GM12878 (cell line): ENCODE measurements at regions not wholly inside any gene's neighbourhood (a gene's known extent, or its start where the extent isn't known, plus 50 kb on each side); places are given as distances from the start of the nearest gene placed in this dataset.

Experiments
- ATAC-seq: fragments of 200-7000 bp; cut with Tn5 transposase; 3 replicates; pipeline ENCODE4 v1.9.1; 2020; ENCODE audit warnings: mild to moderate bottlenecking, moderate library complexity
- BruUV-seq: library from RNA; stranded (reverse); fragments of 400-500 nt; replicated peaks from 2 replicates; lab custom pipeline; 2021; lab: Mats Ljungman, UMichigan
- CTCF ChIA-PET: fragments of 300-600 bp; sonication (Branson Sonifier 250); formaldehyde crosslinking; extraction: SDS; loops from one replicate; lab custom pipeline; 2021; ENCODE audit warnings: inconsistent platforms; lab: Yijun Ruan, JAX
- POLR2A ChIA-PET: fragments of 350-600 bp; formaldehyde crosslinking; extraction: SDS; loops from one replicate; lab custom pipeline; 2021; ENCODE audit warnings: inconsistent platforms; lab: Charles Lee
- RAD21 ChIA-PET: fragments of 300-600 bp; sonication (Branson Sonifier 250); formaldehyde crosslinking; loops from one replicate; lab custom pipeline; 2023; ENCODE audit warnings: antibody characterized with exemption; ENCODE audit not compliant: unreplicated experiment; lab: Charles Lee
- SMC1A ChIA-PET: fragments of 300-600 bp; sonication (Branson Sonifier 250); formaldehyde crosslinking; loops from one replicate; lab custom pipeline; 2023; ENCODE audit not compliant: unreplicated experiment, uncharacterized antibody; lab: Charles Lee
- DNase-seq: peaks from one replicate; pipeline ENCODE4 v3.0.0-alpha.2; 2011; ENCODE audit warnings: low read depth, low spot score
- FAIRE-seq: peaks from 3 replicates; lab custom pipeline; 2011; peaks lifted over from hg19 to GRCh38; lab: Jason Lieb, UNC
- H2AFZ ChIP-seq: 2 replicates; pipeline ENCODE4 v1.6.0; 2011; ENCODE audit warnings: low read depth, low read length, control low read depth; ENCODE audit not compliant: control insufficient read depth
- H3K27ac ChIP-seq: 2 replicates; pipeline ENCODE4 v1.5.1; 2011; ENCODE audit warnings: control low read depth; ENCODE audit not compliant: control insufficient read depth, insufficient read depth
- H3K27me3 ChIP-seq, 2 experiments: replicated peaks in 1 of 2; 2 replicates each; pipeline versions ENCODE4 v1.6.0 to v1.6.1; 2011; ENCODE audit warnings: low read length in 1 of 2; ENCODE audit not compliant: control insufficient read depth in 2 of 2, insufficient read depth in 2 of 2
- H3K36me3 ChIP-seq, 2 experiments: 2 replicates each; pipeline ENCODE4 v1.5.1; 2011; ENCODE audit warnings: low read length in 1 of 2; ENCODE audit not compliant: control insufficient read depth in 2 of 2, insufficient read depth in 2 of 2
- H3K4me1 ChIP-seq: 2 replicates; pipeline ENCODE4 v1.6.1; 2011; ENCODE audit warnings: mild to moderate bottlenecking, low read length, moderate library complexity, mixed read lengths; ENCODE audit not compliant: control insufficient read depth, insufficient read depth
- H3K4me2 ChIP-seq: 2 replicates; pipeline ENCODE4 v1.6.0; 2011; ENCODE audit warnings: control low read depth; ENCODE audit not compliant: control insufficient read depth, insufficient read depth
- H3K4me3 ChIP-seq: fragments of 200-600 bp; sonication (generic); 2 replicates; pipeline ENCODE4 v1.5.1; 2016
- H3K79me2 ChIP-seq: 2 replicates; pipeline ENCODE4 v1.6.0; 2011; ENCODE audit warnings: low read length; ENCODE audit not compliant: control insufficient read depth, insufficient read depth
- H3K9ac ChIP-seq: 2 replicates; pipeline ENCODE4 v1.8.0; 2011; ENCODE audit warnings: low read length, control low read depth, mixed read lengths; ENCODE audit not compliant: control insufficient read depth, insufficient read depth
- H3K9me3 ChIP-seq: replicated peaks from 3 replicates; pipeline ENCODE4 v1.5.1; 2011; ENCODE audit warnings: mild to moderate bottlenecking, low read length; ENCODE audit not compliant: control insufficient read depth, insufficient read depth
- H4K20me1 ChIP-seq: 2 replicates; pipeline ENCODE4 v1.6.0; 2011; ENCODE audit not compliant: control insufficient read depth, insufficient read depth
- BMI1 ChIP-seq: fragments of 450-650 bp; IDR thresholded peaks from 2 replicates; pipeline ENCODE4 v1.6.1; 2016; ENCODE audit warnings: mild to moderate bottlenecking, moderate library complexity, borderline replicate concordance
- CEBPB ChIP-seq, 2 experiments: fragments of 150-350 bp in 1 of 2; IDR thresholded peaks; 2 replicates each; pipeline ENCODE4 v1.6.1; 2012 to 2014; ENCODE audit warnings: low read depth in 2 of 2, low read length in 2 of 2, borderline replicate concordance in 1 of 2, inconsistent platforms in 1 of 2
- JUND ChIP-seq: IDR thresholded peaks from 2 replicates; pipeline ENCODE4 v1.6.1; 2012; ENCODE audit warnings: low read depth, mild to moderate bottlenecking, low read length, improper control_type of control experiment, moderate library complexity
- NR2C1 ChIP-seq: fragments of 450-650 bp; IDR thresholded peaks from 2 replicates; pipeline ENCODE4 v1.6.1; 2017; ENCODE audit warnings: antibody characterized with exemption, mild to moderate bottlenecking, moderate library complexity
- PAX8 ChIP-seq: fragments of 450-650 bp; IDR thresholded peaks from 2 replicates; pipeline ENCODE4 v1.6.1; 2017; ENCODE audit warnings: mild to moderate bottlenecking, moderate library complexity
- RELA ChIP-seq: fragments of 450-650 bp; IDR thresholded peaks from 2 replicates; pipeline ENCODE4 v1.8.0; 2014; ENCODE audit warnings: borderline replicate concordance; ENCODE audit not compliant: partially characterized antibody
- SMAD1 ChIP-seq: fragments of 450-650 bp; IDR thresholded peaks from 2 replicates; pipeline ENCODE4 v1.6.1; 2018; ENCODE audit warnings: mild to moderate bottlenecking, low read depth; ENCODE audit not compliant: partially characterized antibody
- SMAD5 ChIP-seq: IDR thresholded peaks from 2 replicates; pipeline ENCODE4 v1.6.1; 2016; ENCODE audit warnings: antibody characterized with exemption, low read depth
- SUPT20H ChIP-seq: IDR thresholded peaks from 2 replicates; pipeline ENCODE4 v1.6.1; 2011; ENCODE audit warnings: low read depth, mild to moderate bottlenecking, low read length, moderate library complexity, borderline replicate concordance; ENCODE audit not compliant: control insufficient read depth
- ZNF622 ChIP-seq: fragments of 450-650 bp; IDR thresholded peaks from 2 replicates; pipeline ENCODE4 v1.6.1; 2017; ENCODE audit warnings: mild to moderate bottlenecking, inconsistent platforms
- WGBS: methylation state at CpG from one replicate; pipeline ENCODE4 v1.1.6; 2016; ENCODE audit warnings: low lambda C conversion rate; ENCODE audit not compliant: insufficient replicate concordance, insufficient coverage; ENCODE audit errors: missing lambda C conversion rate; 5-methylcytosine and 5-hydroxymethylcytosine counted together
- in situ Hi-C: fragments of 300-500 bp; cut with MboI; formaldehyde crosslinking; loops from 9 replicates; pipeline ENCODE4 v1.14.3; 2018; ENCODE audit warnings: mixed read lengths
- intact Hi-C: fragments of 100-400 bp; cut with micrococcal nuclease; formaldehyde crosslinking; loops from one replicate; pipeline ENCODE4 v1.14.2; 2022; ENCODE audit not compliant: unreplicated experiment
- TF ChIP-seq, protein P1 (sequence below): IDR thresholded peaks from 2 replicates; pipeline ENCODE4 v1.6.1; 2012; ENCODE audit warnings: mild to moderate bottlenecking, low read depth, low read length
- TF ChIP-seq, protein P2 (sequence below): fragments of 450-650 bp; IDR thresholded peaks from 2 replicates; pipeline ENCODE4 v1.6.1; 2016; ENCODE audit warnings: mild to moderate bottlenecking
- TF ChIP-seq, protein P3 (sequence below): fragments of 450-650 bp; IDR thresholded peaks from 2 replicates; pipeline ENCODE4 v1.6.1; 2018; ENCODE audit warnings: mild to moderate bottlenecking, low read depth, moderate library complexity; ENCODE audit not compliant: partially characterized antibody

DNA sequence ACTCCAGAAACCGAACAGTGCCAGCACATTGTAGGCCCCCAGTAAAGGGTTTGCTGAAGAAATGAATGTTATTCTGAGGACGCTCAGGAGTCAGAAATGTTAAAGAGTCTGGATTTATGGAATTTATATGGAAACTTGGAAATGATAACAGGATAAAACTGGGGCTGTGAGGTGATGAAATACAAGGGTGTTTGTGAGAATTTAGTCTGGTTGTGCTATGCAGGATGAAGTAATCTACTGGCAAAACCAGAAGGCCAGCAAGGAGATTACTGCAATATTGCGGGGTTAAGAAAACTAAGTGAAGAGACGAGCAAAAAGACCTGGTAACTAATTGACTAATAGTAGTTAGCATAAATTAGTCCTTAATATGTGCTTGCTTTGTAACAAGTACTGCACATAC is 467.8 kb downstream of the ZEB2 start:
- no peak overlapping the region for H3K4me2 ChIP-seq
- no peaks in the 10 kb centered on the region for H3K4me1 ChIP-seq
- ATAC-seq (no peak), FAIRE-seq (no peak), DNase-seq (no peak)
- H3K27me3 ChIP-seq = no peaks in the 10 kb centered on the region
- in situ Hi-C loops (no loop called here), intact Hi-C loops (no loop called here)
- H2AFZ ChIP-seq = no peak overlapping the region
- POLR2A ChIA-PET = no interaction called here
- no peaks in the 10 kb centered on the region for H4K20me1 ChIP-seq
- no peaks in the 10 kb centered on the region for H3K79me2 ChIP-seq
- SMC1A ChIA-PET = no interaction called here
- TF ChIP-seq JUND = no peak
- no peak for TF ChIP-seq SMAD1
- no peak for TF ChIP-seq PAX8
- TF ChIP-seq, protein P1, sequence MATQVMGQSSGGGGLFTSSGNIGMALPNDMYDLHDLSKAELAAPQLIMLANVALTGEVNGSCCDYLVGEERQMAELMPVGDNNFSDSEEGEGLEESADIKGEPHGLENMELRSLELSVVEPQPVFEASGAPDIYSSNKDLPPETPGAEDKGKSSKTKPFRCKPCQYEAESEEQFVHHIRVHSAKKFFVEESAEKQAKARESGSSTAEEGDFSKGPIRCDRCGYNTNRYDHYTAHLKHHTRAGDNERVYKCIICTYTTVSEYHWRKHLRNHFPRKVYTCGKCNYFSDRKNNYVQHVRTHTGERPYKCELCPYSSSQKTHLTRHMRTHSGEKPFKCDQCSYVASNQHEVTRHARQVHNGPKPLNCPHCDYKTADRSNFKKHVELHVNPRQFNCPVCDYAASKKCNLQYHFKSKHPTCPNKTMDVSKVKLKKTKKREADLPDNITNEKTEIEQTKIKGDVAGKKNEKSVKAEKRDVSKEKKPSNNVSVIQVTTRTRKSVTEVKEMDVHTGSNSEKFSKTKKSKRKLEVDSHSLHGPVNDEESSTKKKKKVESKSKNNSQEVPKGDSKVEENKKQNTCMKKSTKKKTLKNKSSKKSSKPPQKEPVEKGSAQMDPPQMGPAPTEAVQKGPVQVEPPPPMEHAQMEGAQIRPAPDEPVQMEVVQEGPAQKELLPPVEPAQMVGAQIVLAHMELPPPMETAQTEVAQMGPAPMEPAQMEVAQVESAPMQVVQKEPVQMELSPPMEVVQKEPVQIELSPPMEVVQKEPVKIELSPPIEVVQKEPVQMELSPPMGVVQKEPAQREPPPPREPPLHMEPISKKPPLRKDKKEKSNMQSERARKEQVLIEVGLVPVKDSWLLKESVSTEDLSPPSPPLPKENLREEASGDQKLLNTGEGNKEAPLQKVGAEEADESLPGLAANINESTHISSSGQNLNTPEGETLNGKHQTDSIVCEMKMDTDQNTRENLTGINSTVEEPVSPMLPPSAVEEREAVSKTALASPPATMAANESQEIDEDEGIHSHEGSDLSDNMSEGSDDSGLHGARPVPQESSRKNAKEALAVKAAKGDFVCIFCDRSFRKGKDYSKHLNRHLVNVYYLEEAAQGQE = no peak
- TF ChIP-seq SMAD5 = no peak
- no peak for TF ChIP-seq CEBPB (IDR thresholded peaks at IDR 0.05; ENCODE audit: borderline replicate concordance in 1 of 2, low read depth in 2 of 2, low read length in 2 of 2)
- TF ChIP-seq SUPT20H = no peak
- no peak for TF ChIP-seq RELA
- no peak for TF ChIP-seq NR2C1
- TF ChIP-seq, protein P2, sequence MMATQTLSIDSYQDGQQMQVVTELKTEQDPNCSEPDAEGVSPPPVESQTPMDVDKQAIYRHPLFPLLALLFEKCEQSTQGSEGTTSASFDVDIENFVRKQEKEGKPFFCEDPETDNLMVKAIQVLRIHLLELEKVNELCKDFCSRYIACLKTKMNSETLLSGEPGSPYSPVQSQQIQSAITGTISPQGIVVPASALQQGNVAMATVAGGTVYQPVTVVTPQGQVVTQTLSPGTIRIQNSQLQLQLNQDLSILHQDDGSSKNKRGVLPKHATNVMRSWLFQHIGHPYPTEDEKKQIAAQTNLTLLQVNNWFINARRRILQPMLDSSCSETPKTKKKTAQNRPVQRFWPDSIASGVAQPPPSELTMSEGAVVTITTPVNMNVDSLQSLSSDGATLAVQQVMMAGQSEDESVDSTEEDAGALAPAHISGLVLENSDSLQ = no peak
- TF ChIP-seq BMI1 = no peak
- TF ChIP-seq, protein P3, sequence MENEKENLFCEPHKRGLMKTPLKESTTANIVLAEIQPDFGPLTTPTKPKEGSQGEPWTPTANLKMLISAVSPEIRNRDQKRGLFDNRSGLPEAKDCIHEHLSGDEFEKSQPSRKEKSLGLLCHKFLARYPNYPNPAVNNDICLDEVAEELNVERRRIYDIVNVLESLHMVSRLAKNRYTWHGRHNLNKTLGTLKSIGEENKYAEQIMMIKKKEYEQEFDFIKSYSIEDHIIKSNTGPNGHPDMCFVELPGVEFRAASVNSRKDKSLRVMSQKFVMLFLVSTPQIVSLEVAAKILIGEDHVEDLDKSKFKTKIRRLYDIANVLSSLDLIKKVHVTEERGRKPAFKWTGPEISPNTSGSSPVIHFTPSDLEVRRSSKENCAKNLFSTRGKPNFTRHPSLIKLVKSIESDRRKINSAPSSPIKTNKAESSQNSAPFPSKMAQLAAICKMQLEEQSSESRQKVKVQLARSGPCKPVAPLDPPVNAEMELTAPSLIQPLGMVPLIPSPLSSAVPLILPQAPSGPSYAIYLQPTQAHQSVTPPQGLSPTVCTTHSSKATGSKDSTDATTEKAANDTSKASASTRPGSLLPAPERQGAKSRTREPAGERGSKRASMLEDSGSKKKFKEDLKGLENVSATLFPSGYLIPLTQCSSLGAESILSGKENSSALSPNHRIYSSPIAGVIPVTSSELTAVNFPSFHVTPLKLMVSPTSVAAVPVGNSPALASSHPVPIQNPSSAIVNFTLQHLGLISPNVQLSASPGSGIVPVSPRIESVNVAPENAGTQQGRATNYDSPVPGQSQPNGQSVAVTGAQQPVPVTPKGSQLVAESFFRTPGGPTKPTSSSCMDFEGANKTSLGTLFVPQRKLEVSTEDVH = no peak
- TF ChIP-seq ZNF622 = no peak
- CTCF ChIA-PET = no interaction called here
- 95% methylated on average over 4 of the region's 4 CpGs for WGBS
- H3K27ac ChIP-seq = no peak overlapping the region
- RAD21 ChIA-PET = no interaction called here
- no TSS peak for BruUV-seq
- no peak overlapping the region for H3K4me3 ChIP-seq
- H3K9ac ChIP-seq = no peak overlapping the region
- no peaks in the 10 kb centered on the region for H3K9me3 ChIP-seq
- no peaks in the 10 kb centered on the region for H3K36me3 ChIP-seq
